ENCODE measurements at regions not wholly inside any gene's neighbourhood (a gene's known extent, or its start where the extent isn't known, plus 50 kb on each side); places are given as distances from the start of the nearest gene placed in this dataset.
"Not testable (repeated sequence)": the region's sequence is repeated elsewhere in the genome, so short reads cannot be mapped to it uniquely, and the experiment has no call there.

GRCh38 chr7:140273417-140273816 is 96.6 kb upstream of the KDM7A start:
- H3K27me3 ChIP-seq, result no peaks in the 10 kb centered on the region
- H3K4me1 ChIP-seq, result peaks cover 0 to 13% (median 0%) of the 10 kb centered on the region in 3 donors
- H3K4me3 ChIP-seq, result no peak overlapping the region
- H3K27ac ChIP-seq, result no peak overlapping the region
- no peak for TF ChIP-seq CTCF (IDR thresholded peaks at IDR 0.05)
- no peak for TF ChIP-seq EP300 (IDR thresholded peaks at IDR 0.05)
- TF ChIP-seq POLR2AphosphoS5 (IDR thresholded peaks at IDR 0.05), result no peak
- TF ChIP-seq POLR2A (IDR thresholded peaks at IDR 0.05), result no peak
- no peaks in the 10 kb centered on the region for H3K9me3 ChIP-seq
- no peaks in the 10 kb centered on the region for H3K36me3 ChIP-seq
- WGBS, 2 donors (ENCODE audit: low coverage in 1 of 2), result 90 to 100% methylated on average over 1 to 5 of the region's 8 CpGs
- no peak for ATAC-seq

- peaks cover 0 to 13% (median 0%) of the 10 kb centered on the region in 3 donors for H3K4me1 ChIP-seq
- WGBS, 2 donors (ENCODE audit: low coverage in 1 of 2), result 100% methylated on average over 1 of the region's 16 CpGs; no CpG with 5 or more reads in 1 of the 2 donors
- H3K27me3 ChIP-seq, H3K4me3 ChIP-seq, H3K9me3 ChIP-seq, H3K36me3 ChIP-seq, H3K27ac ChIP-seq, ATAC-seq: not testable (repeated sequence)
Measured at GRCh38 chr7:140271643-140271968, 94.8 kb upstream of the KDM7A start.

- Histone ChIP-seq H3K9me3 (no peaks in the 10 kb centered on the region), H3K4me1 (no peaks in the 10 kb centered on the region), H3K4me3 (no peak overlapping the region), H3K36me3 (no peaks in the 10 kb centered on the region), H3K27me3 (no peaks in the 10 kb centered on the region), H3K27ac (no peak overlapping the region)
- 79 to 96% methylated on average over 6 of the region's 6 CpGs for WGBS, 2 donors (ENCODE audit: low coverage in 1 of 2)
- TF ChIP-seq POLR2A (IDR thresholded peaks at IDR 0.05) (no peak), CTCF (IDR thresholded peaks at IDR 0.05) (no peak), POLR2AphosphoS5 (IDR thresholded peaks at IDR 0.05) (no peak), EP300 (IDR thresholded peaks at IDR 0.05) (no peak)
- no peak for ATAC-seq
Measured at GRCh38 chr7:140269004-140269638, 92.3 kb upstream of the KDM7A start.

DNA sequence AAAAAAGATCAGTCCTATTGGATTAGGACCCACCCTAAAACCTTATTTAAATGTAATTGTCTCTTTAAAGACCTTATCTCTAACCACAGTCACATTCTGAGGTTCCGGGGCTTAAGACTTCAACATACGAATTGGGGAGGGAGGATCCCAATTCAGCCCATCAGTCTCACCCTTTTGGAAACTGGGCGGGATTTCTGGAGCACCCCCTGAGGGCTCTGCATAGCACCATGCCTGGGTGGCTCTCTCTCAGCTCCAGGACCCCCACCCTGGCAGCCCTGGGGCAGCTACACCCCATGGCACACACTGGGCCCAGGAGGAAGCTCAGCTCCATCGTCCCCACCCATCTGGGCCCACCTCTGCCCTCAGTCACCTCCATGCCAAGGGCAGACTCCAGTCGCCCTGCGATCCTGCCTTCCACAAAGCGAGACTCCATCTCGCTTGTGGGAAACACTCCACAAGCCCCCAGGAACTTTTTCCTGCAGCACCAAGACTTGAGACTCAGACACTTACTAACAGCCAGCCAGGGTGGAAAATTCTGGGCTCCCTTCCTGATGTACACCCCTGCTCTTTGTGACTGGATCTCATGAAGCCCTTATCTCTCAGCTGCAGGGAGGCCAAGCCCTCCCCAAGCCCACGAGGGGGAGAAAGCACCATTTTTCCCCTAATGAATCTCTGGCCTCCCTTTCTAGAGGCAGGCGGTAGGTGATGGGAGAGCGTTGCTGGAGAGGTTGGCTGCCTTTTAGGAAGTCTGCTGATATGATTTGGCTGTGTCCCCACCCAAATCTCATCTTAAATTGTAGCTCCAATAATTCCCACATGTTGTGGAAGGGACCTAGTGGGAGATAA is 90.8 kb upstream of the KDM7A start:
- H3K9me3 ChIP-seq, result no peaks in the 10 kb centered on the region
- TF ChIP-seq EP300 (IDR thresholded peaks at IDR 0.05) (no peak), POLR2AphosphoS5 (IDR thresholded peaks at IDR 0.05) (no peak), POLR2A (IDR thresholded peaks at IDR 0.05) (no peak), CTCF (IDR thresholded peaks at IDR 0.05) (no peak)
- H3K27ac ChIP-seq, result no peak overlapping the region
- WGBS, 2 donors (ENCODE audit: low coverage in 1 of 2), result 69 to 73% methylated on average over 3 to 4 of the region's 11 CpGs
- H3K4me3 ChIP-seq, result no peak overlapping the region
- no peaks in the 10 kb centered on the region for H3K4me1 ChIP-seq
- H3K36me3 ChIP-seq, result no peaks in the 10 kb centered on the region
- no peak for ATAC-seq
- H3K27me3 ChIP-seq, result no peaks in the 10 kb centered on the region

GRCh38 chr7:140263277-140263676 is 86.5 kb upstream of the KDM7A start:
- WGBS, 2 donors (ENCODE audit: low coverage in 1 of 2), result 70 to 85% methylated on average over 2 to 6 of the region's 6 CpGs
- no peaks in the 10 kb centered on the region for H3K36me3 ChIP-seq
- H3K4me3 ChIP-seq, result no peak overlapping the region
- no peak for ATAC-seq
- no peaks in the 10 kb centered on the region for H3K4me1 ChIP-seq
- TF ChIP-seq EP300 (IDR thresholded peaks at IDR 0.05), result no peak
- no peak for TF ChIP-seq CTCF (IDR thresholded peaks at IDR 0.05)
- no peak for TF ChIP-seq POLR2AphosphoS5 (IDR thresholded peaks at IDR 0.05)
- TF ChIP-seq POLR2A (IDR thresholded peaks at IDR 0.05), result no peak
- H3K27me3 ChIP-seq, result no peaks in the 10 kb centered on the region
- H3K9me3 ChIP-seq, result no peaks in the 10 kb centered on the region
- H3K27ac ChIP-seq, result no peak overlapping the region

All from gastroesophageal sphincter (tissue), 4 donors.